K562 (cell line): ENCODE measurements at regions not wholly inside any gene's neighbourhood (a gene's known extent, or its start where the extent isn't known, plus 50 kb on each side); places are given as distances from the start of the nearest gene placed in this dataset.

Source experiments
- ATAC-seq: fragments of 200-7000 bp; cut with Tn5 transposase; 3 replicates; pipeline ENCODE4 v1.9.1; 2020; ENCODE audit warnings: moderate library complexity
- BruUV-seq: library from RNA; stranded (reverse); fragments of 400-500 nt; replicated peaks from 2 replicates; lab custom pipeline; 2021; lab: Mats Ljungman, UMichigan
- CTCF ChIA-PET: fragments of 300-600 bp; formaldehyde crosslinking; extraction: SDS; loops from one replicate; lab custom pipeline; 2021; ENCODE audit warnings: low intra/inter-chr PET ratio; lab: Yijun Ruan, JAX
- POLR2A ChIA-PET: fragments of 300-600, 350-650 bp; sonication (Branson Sonifier 250); formaldehyde crosslinking; extraction: SDS; loops from one replicate; lab custom pipeline; 2021; ENCODE audit warnings: antibody characterized with exemption, inconsistent platforms; lab: Yijun Ruan, JAX
- DNase-seq, 4 experiments: peaks; one replicate each; pipeline versions ENCODE4 v3.0.0 to v3.0.0-alpha.2; 2011 to 2018; ENCODE audit warnings: low spot score in 3 of 4, mixed read lengths in 3 of 4; ENCODE audit errors: extremely low read depth in 1 of 4
- FAIRE-seq: peaks from 2 replicates; lab custom pipeline; 2011; peaks lifted over from hg19 to GRCh38; lab: Jason Lieb, UNC
- H2AFZ ChIP-seq: 2 replicates; pipeline ENCODE4 v1.6.0; 2011; ENCODE audit warnings: low read depth, low read length, control low read depth, inconsistent platforms
- H3K27ac ChIP-seq: fragments of 200-600 bp; 3 replicates; pipeline ENCODE4 v1.8.0; 2011; ENCODE audit warnings: low read depth, mild to moderate bottlenecking, control low read depth, inconsistent platforms, low read length, moderate library complexity, mixed read lengths; ENCODE audit errors: extremely low read depth
- H3K27me3 ChIP-seq, 2 experiments: fragments of 300-600 bp in 1 of 2; 2 replicates in 1 of 2; 3 replicates in 1 of 2; pipeline versions ENCODE4 v1.6.0 to v1.8.0; 2011; ENCODE audit warnings: inconsistent platforms in 2 of 2, low read length in 2 of 2, mild to moderate bottlenecking in 1 of 2, mixed read lengths in 1 of 2, moderate library complexity in 1 of 2; ENCODE audit not compliant: control insufficient read depth in 2 of 2, insufficient read depth in 2 of 2
- H3K36me3 ChIP-seq: fragments of 300-600 bp; 3 replicates; pipeline ENCODE4 v1.8.0; 2011; ENCODE audit warnings: mild to moderate bottlenecking, low read length, inconsistent platforms; ENCODE audit not compliant: control insufficient read depth, insufficient read depth
- H3K4me1 ChIP-seq, 2 experiments: fragments of 200-600 bp in 1 of 2; replicated peaks in 1 of 2; 2 replicates in 1 of 2; 3 replicates in 1 of 2; pipeline versions ENCODE4 v1.5.1 to v1.8.0; 2011; ENCODE audit warnings: inconsistent platforms in 2 of 2, low read length in 2 of 2, mild to moderate bottlenecking in 1 of 2, mixed read lengths in 1 of 2, moderate library complexity in 1 of 2; ENCODE audit not compliant: control insufficient read depth in 2 of 2, insufficient read depth in 2 of 2
- H3K4me2 ChIP-seq: 2 replicates; pipeline ENCODE4 v1.6.1; 2011; ENCODE audit warnings: low read length, control low read depth, inconsistent platforms, mixed read lengths; ENCODE audit not compliant: insufficient read depth
- H3K4me3 ChIP-seq: fragments of 200-600 bp; sonication (generic), shearing (Covaris generic); 2 replicates; pipeline ENCODE4 v1.5.1; 2016; ENCODE audit warnings: control low read depth, inconsistent platforms
- H3K79me2 ChIP-seq: fragments of 200-600 bp; 3 replicates; pipeline ENCODE4 v1.8.0; 2011; ENCODE audit warnings: low read length, inconsistent platforms; ENCODE audit not compliant: control insufficient read depth, insufficient read depth
- H3K9ac ChIP-seq, 2 experiments: 2 replicates each; pipeline versions ENCODE4 v1.6.0 to v1.6.1; 2011; ENCODE audit warnings: low read depth in 2 of 2, low read length in 2 of 2, control low read depth in 1 of 2, inconsistent platforms in 1 of 2, mild to moderate bottlenecking in 1 of 2, mixed read lengths in 1 of 2; ENCODE audit not compliant: insufficient read depth in 1 of 2
- H3K9me1 ChIP-seq: one replicate; pipeline ENCODE4 v1.6.0; 2011; ENCODE audit warnings: inconsistent platforms, mild to moderate bottlenecking, low read length, moderate library complexity; ENCODE audit not compliant: control insufficient read depth, insufficient read depth
- H3K9me3 ChIP-seq: replicated peaks from 2 replicates; pipeline ENCODE4 v1.5.1; 2011; ENCODE audit warnings: low read depth, low read length, inconsistent platforms; ENCODE audit not compliant: control insufficient read depth, insufficient read depth
- H4K20me1 ChIP-seq: replicated peaks from 2 replicates; pipeline ENCODE4 v1.6.1; 2011; ENCODE audit warnings: low read length, inconsistent platforms, mixed read lengths; ENCODE audit not compliant: control insufficient read depth, insufficient read depth
- IRF2 ChIP-seq: sonication (generic); formaldehyde crosslinking; IDR thresholded peaks from 2 replicates; pipeline ENCODE4 v1.8.1; 2022; ENCODE audit warnings: mild to moderate bottlenecking, missing genetic modification reagents
- MCM2 ChIP-seq: fragments of 450-650 bp; IDR thresholded peaks from 2 replicates; pipeline ENCODE4 v1.6.1; 2017; ENCODE audit warnings: low read depth, mild to moderate bottlenecking
- RBM25 ChIP-seq: fragments of 200-400 bp; formaldehyde crosslinking; IDR thresholded peaks from 2 replicates; pipeline ENCODE4 v1.6.1; 2018; ENCODE audit warnings: low read length, low read depth, moderate library complexity; ENCODE audit not compliant: severe bottlenecking
- ZNF146 ChIP-seq: IDR thresholded peaks from one replicate; pipeline ENCODE4 v1.6.1; 2018; ENCODE audit warnings: missing compliant biosample characterization; ENCODE audit not compliant: unreplicated experiment
- ZNF57 ChIP-seq: fragments of 450-650 bp; formaldehyde crosslinking; IDR thresholded peaks from 2 replicates; pipeline ENCODE4 v1.4.0; 2020; ENCODE audit warnings: mild to moderate bottlenecking, moderate library complexity
- ZNF778 ChIP-seq: fragments of 450-650 bp; formaldehyde crosslinking; IDR thresholded peaks from 2 replicates; pipeline ENCODE4 v1.4.0; 2020; ENCODE audit warnings: mild to moderate bottlenecking, moderate library complexity
- WGBS: fragments of 100-300 bp; shearing (Covaris generic); methylation state at CpG from one replicate; pipeline ENCODE4 v1.1.6; 2016; ENCODE audit warnings: low coverage, mixed read lengths; ENCODE audit not compliant: insufficient coverage; ENCODE audit errors: missing lambda C conversion rate; 5-methylcytosine and 5-hydroxymethylcytosine counted together
- in situ Hi-C: fragments of 300-500 bp; cut with MboI; formaldehyde crosslinking; loops from 4 replicates; pipeline ENCODE4 v1.15.0; 2018; ENCODE audit warnings: inconsistent platforms, mixed read lengths
- intact Hi-C: fragments of 100-400 bp; cut with micrococcal nuclease; formaldehyde crosslinking; loops from 2 replicates; pipeline ENCODE4 v1.14.2; 2022
- TF ChIP-seq, protein P1 (sequence below): fragments of 450-650 bp; formaldehyde crosslinking; conservative IDR thresholded peaks from 2 replicates; pipeline ENCODE4 v1.4.0; 2022; ENCODE audit warnings: mild to moderate bottlenecking, missing genetic modification characterization

DNA sequence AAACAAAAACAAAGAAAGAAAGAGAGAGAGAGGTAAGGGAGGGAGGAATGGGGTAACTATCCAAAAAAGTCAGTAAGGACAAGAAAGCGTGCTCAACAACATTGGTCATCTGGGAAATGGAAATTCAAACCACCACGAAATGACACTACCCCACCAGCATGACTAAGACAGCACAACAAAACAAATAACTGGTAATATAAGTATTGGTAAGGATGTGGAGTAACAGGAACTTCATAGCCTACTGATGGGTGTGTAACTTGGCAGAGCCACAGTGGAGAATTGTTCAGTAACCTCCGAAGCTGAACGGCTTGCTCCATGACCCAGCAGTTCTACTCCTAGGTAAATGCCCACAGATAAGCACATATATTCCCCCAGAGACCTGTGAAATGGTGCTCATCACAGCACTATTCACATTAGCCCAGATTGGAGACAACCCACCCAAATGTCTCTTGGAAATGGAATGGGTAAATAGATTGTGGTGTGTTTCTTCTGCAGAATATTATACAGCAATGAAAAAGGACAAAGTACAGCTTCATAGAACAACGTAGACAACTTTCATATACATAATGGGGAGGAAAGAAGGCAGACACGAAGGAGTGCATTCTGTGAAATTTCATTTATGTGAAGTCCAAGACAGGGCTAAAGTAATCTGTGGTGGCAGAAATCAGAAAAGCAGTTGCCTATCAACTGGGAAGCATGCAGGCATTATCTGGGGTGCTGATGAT, 95.5 kb upstream of the ATP6AP2 start:
- Histone ChIP-seq H3K9me1 (no peaks in the 10 kb centered on the region), H3K9me3 (no peaks in the 10 kb centered on the region), H2AFZ (no peak overlapping the region), H3K9ac (no peak overlapping the region), H3K27ac (no peak overlapping the region), H3K79me2 (no peaks in the 10 kb centered on the region), H3K4me2 (no peak overlapping the region), H3K4me3 (no peak overlapping the region), H4K20me1 (no peaks in the 10 kb centered on the region), H3K27me3 (no peaks in the 10 kb centered on the region), H3K36me3 (no peaks in the 10 kb centered on the region), H3K4me1 (peaks cover 0 to 13% of the 10 kb centered on the region in 2 experiments; a peak in 3 of 5 replicates)
- CTCF ChIA-PET = no interaction called here
- POLR2A ChIA-PET = no interaction called here
- TF ChIP-seq ZNF57 (CRISPR knock-in tag) (no peak), MCM2 (no peak), ZNF778 (CRISPR knock-in tag) (no peak), ZNF146 (CRISPR knock-in tag) (peak; percentile 93), RBM25 (peak; percentile 35), IRF2 (CRISPR knock-in tag) (no peak)
- TF ChIP-seq, protein P1, sequence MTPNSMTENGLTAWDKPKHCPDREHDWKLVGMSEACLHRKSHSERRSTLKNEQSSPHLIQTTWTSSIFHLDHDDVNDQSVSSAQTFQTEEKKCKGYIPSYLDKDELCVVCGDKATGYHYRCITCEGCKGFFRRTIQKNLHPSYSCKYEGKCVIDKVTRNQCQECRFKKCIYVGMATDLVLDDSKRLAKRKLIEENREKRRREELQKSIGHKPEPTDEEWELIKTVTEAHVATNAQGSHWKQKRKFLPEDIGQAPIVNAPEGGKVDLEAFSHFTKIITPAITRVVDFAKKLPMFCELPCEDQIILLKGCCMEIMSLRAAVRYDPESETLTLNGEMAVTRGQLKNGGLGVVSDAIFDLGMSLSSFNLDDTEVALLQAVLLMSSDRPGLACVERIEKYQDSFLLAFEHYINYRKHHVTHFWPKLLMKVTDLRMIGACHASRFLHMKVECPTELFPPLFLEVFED (CRISPR knock-in tag) = 0 out of 2 replicates have a peak, but pooled peaks have one; percentile 16
- ATAC-seq (no peak), DNase-seq (no peak), FAIRE-seq (no peak)
- in situ Hi-C loops = no loop called here
- no TSS peak for BruUV-seq
- 38% methylated on average over 3 of the region's 6 CpGs for WGBS
- intact Hi-C loops = no loop called here
